Progenitor cell of endocrine pancreas (in vitro differentiated cells): ENCODE measurements at regions not wholly inside any gene's neighbourhood (a gene's known extent, or its start where the extent isn't known, plus 50 kb on each side); places are given as distances from the start of the nearest gene placed in this dataset.

Experiments used
- DNase-seq: peaks from one replicate; pipeline ENCODE4 v3.0.0; 2021; ENCODE audit warnings: low spot score; ENCODE audit not compliant: unreplicated experiment
- H3K27ac Mint-ChIP-seq: 2 replicates; pipeline ENCODE4 v1.8.0; 2021; ENCODE audit warnings: mild to moderate bottlenecking, moderate library complexity, mixed read lengths
- H3K27me3 Mint-ChIP-seq: 2 replicates; pipeline ENCODE4 v1.8.0; 2021; ENCODE audit warnings: mixed read lengths
- H3K36me3 Mint-ChIP-seq: 2 replicates; pipeline ENCODE4 v1.8.0; 2022; ENCODE audit warnings: mixed read lengths; ENCODE audit not compliant: insufficient read depth
- H3K4me1 Mint-ChIP-seq: 2 replicates; pipeline ENCODE4 v1.8.0; 2021; ENCODE audit warnings: low read depth, mixed read lengths
- H3K4me3 Mint-ChIP-seq: 2 replicates; pipeline ENCODE4 v1.8.0; 2021; ENCODE audit warnings: low read depth, mild to moderate bottlenecking, moderate library complexity, mixed read lengths
- H3K9me3 Mint-ChIP-seq: 2 replicates; pipeline ENCODE4 v1.8.0; 2021; ENCODE audit warnings: low read depth, mixed read lengths
- CTCF ChIP-seq: fragments of 200-600 bp; sonication (generic); IDR thresholded peaks from one replicate; pipeline ENCODE4 v1.5.0; 2021; ENCODE audit warnings: antibody characterized with exemption, mild to moderate bottlenecking; ENCODE audit not compliant: unreplicated experiment

GRCh38 chr6:92274588-92274987 lies 1144.8 kb downstream of the EPHA7 start:
- Mint-ChIP-seq H3K27ac (no peak overlapping the region), H3K9me3 (no peaks in the 10 kb centered on the region), H3K36me3 (no peaks in the 10 kb centered on the region), H3K4me3 (no peak overlapping the region), H3K4me1 (no peaks in the 10 kb centered on the region), H3K27me3 (no peaks in the 10 kb centered on the region)
- TF ChIP-seq CTCF: no peak
- DNase-seq: no peak

GRCh38 chr6:92273694-92274093 lies 1145.7 kb downstream of the EPHA7 start:
- no peaks in the 10 kb centered on the region for H3K36me3 Mint-ChIP-seq
- H3K4me1 Mint-ChIP-seq: no peaks in the 10 kb centered on the region
- no peak for DNase-seq
- H3K9me3 Mint-ChIP-seq: no peaks in the 10 kb centered on the region
- no peak overlapping the region for H3K4me3 Mint-ChIP-seq
- H3K27me3 Mint-ChIP-seq: no peaks in the 10 kb centered on the region
- no peak for TF ChIP-seq CTCF
- no peak overlapping the region for H3K27ac Mint-ChIP-seq

GRCh38 chr6:92271091-92271490 lies 1148.3 kb downstream of the EPHA7 start:
- Mint-ChIP-seq H3K4me3 (no peak overlapping the region), H3K27ac (no peak overlapping the region), H3K27me3 (no peaks in the 10 kb centered on the region), H3K4me1 (no peaks in the 10 kb centered on the region), H3K9me3 (no peaks in the 10 kb centered on the region), H3K36me3 (no peaks in the 10 kb centered on the region)
- no peak for TF ChIP-seq CTCF
- no peak for DNase-seq

GRCh38 chr6:92270365-92270764 lies 1149.0 kb downstream of the EPHA7 start:
- Mint-ChIP-seq H3K27me3 (no peaks in the 10 kb centered on the region), H3K27ac (no peak overlapping the region), H3K4me3 (no peak overlapping the region), H3K4me1 (no peaks in the 10 kb centered on the region), H3K9me3 (no peaks in the 10 kb centered on the region), H3K36me3 (no peaks in the 10 kb centered on the region)
- TF ChIP-seq CTCF: no peak
- no peak for DNase-seq

GRCh38 chr6:92267335-92267734 lies 1152.0 kb downstream of the EPHA7 start:
- Mint-ChIP-seq H3K36me3 (no peaks in the 10 kb centered on the region), H3K9me3 (no peaks in the 10 kb centered on the region), H3K4me1 (no peaks in the 10 kb centered on the region), H3K27ac (no peak overlapping the region), H3K4me3 (no peak overlapping the region), H3K27me3 (no peaks in the 10 kb centered on the region)
- DNase-seq: no peak
- no peak for TF ChIP-seq CTCF
